OCI-LY7 (cell line): ENCODE measurements at regions not wholly inside any gene's neighbourhood (a gene's known extent, or its start where the extent isn't known, plus 50 kb on each side); places are given as distances from the start of the nearest gene placed in this dataset.

Experiments
- BruUV-seq: library from RNA; stranded (reverse); fragments of 400-500 nt; replicated peaks from 2 replicates; lab custom pipeline; 2021; lab: Mats Ljungman, UMichigan
- CTCF ChIA-PET: fragments of 300-600 bp; sonication (Branson Sonifier 250); formaldehyde crosslinking; loops from one replicate; lab custom pipeline; 2022; ENCODE audit warnings: antibody characterized with exemption; ENCODE audit not compliant: unreplicated experiment; lab: Charles Lee
- POLR2A ChIA-PET: fragments of 300-600 bp; sonication (Branson Sonifier 250); formaldehyde crosslinking; loops from one replicate; lab custom pipeline; 2022; ENCODE audit warnings: antibody characterized with exemption; lab: Charles Lee
- DNase-seq: peaks from one replicate; pipeline ENCODE4 v3.0.0-alpha.2; 2015; ENCODE audit warnings: low spot score
- H2AFZ ChIP-seq: fragments of 200-600 bp; sonication (generic), shearing (Covaris generic); 2 replicates; pipeline ENCODE4 v1.6.1; 2014; ENCODE audit warnings: mild to moderate bottlenecking, antibody characterized with exemption, low read length, moderate library complexity
- H3K27ac ChIP-seq: fragments of 200-600 bp; sonication (generic); 2 replicates; pipeline ENCODE4 v1.5.1; 2014; ENCODE audit warnings: mixed run types, low read depth, mild to moderate bottlenecking, moderate library complexity, low read length, inconsistent platforms; ENCODE audit not compliant: poor library complexity, severe bottlenecking
- H3K36me3 ChIP-seq: fragments of 200-600 bp; sonication (generic); 2 replicates; pipeline ENCODE4 v1.6.1; 2014; ENCODE audit warnings: mild to moderate bottlenecking, antibody characterized with exemption, low read length, moderate library complexity, mixed read lengths; ENCODE audit not compliant: insufficient read depth
- H3K4me1 ChIP-seq: fragments of 200-600 bp; sonication (generic); 2 replicates; pipeline ENCODE4 v1.5.1; 2014; ENCODE audit warnings: mild to moderate bottlenecking, low read length; ENCODE audit not compliant: insufficient read depth, poor library complexity, severe bottlenecking
- H3K4me2 ChIP-seq: fragments of 200-600 bp; sonication (generic); 2 replicates; pipeline ENCODE4 v1.6.1; 2014; ENCODE audit warnings: mild to moderate bottlenecking, low read length
- H3K4me3 ChIP-seq: fragments of 200-600 bp; sonication (generic); 2 replicates; pipeline ENCODE4 v1.5.1; 2014; ENCODE audit warnings: mild to moderate bottlenecking, low read depth, low read length; ENCODE audit not compliant: poor library complexity, severe bottlenecking
- H3K79me2 ChIP-seq: fragments of 200-600 bp; sonication (generic); 2 replicates; pipeline ENCODE4 v1.6.1; 2016; ENCODE audit warnings: low read depth, mild to moderate bottlenecking, low read length, moderate library complexity, mixed read lengths; ENCODE audit not compliant: insufficient read depth
- H3K9me2 ChIP-seq: fragments of 200-600 bp; sonication (generic); 2 replicates; pipeline ENCODE4 v1.6.1; 2016; ENCODE audit warnings: mild to moderate bottlenecking, low read length, mixed read lengths; ENCODE audit not compliant: insufficient read depth
- H3K9me3 ChIP-seq: fragments of 200-600 bp; sonication (generic); 2 replicates; pipeline ENCODE4 v1.6.1; 2014; ENCODE audit warnings: mild to moderate bottlenecking, mixed run types, low read length, mixed read lengths
- H4K20me1 ChIP-seq: fragments of 200-600 bp; sonication (generic); 2 replicates; pipeline ENCODE4 v1.6.1; 2014; ENCODE audit warnings: mild to moderate bottlenecking, antibody characterized with exemption, low read length, moderate library complexity, mixed read lengths; ENCODE audit not compliant: insufficient read depth
- EZH2phosphoT487 ChIP-seq: fragments of 200-600 bp; sonication (generic); IDR thresholded peaks from 2 replicates; pipeline ENCODE4 v1.6.1; 2018; ENCODE audit warnings: low read depth, borderline replicate concordance, mild to moderate bottlenecking, mixed run types, antibody characterized with exemption, low read length, moderate library complexity, mixed read lengths
- intact Hi-C: fragments of 100-400 bp; cut with micrococcal nuclease; formaldehyde crosslinking; loops from one replicate; pipeline ENCODE4 v1.10.0; 2022; ENCODE audit not compliant: unreplicated experiment
- TF ChIP-seq, protein P1 (sequence below): fragments of 200-600 bp; sonication (generic); conservative IDR thresholded peaks from 2 replicates; pipeline ENCODE4 v1.5.1; 2014; ENCODE audit warnings: mild to moderate bottlenecking, antibody characterized with exemption, low read length, moderate library complexity, mixed read lengths

DNA sequence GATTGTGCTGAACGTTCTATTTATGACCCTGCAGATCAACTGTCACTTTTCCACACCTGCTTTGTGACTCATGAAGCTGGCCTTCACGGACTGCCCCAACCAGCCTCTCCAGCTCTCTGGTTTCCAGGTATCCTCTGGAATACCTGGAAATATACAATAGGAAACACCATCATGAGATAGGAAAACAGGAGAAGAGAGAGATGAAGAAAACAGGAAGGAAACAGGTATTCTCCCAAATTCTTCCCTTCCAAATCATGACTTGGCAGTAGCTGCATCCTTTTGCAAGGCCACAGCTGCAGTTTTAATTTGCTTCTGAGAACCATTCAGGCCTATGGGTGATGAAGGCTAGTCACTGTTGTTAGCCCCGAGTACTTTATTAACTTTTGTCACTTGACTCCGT is 909.1 kb downstream of the EPHA3 start:
- Histone ChIP-seq H3K36me3 (no peaks in the 10 kb centered on the region), H3K9me3 (no peaks in the 10 kb centered on the region), H4K20me1 (no peaks in the 10 kb centered on the region), H3K4me3 (no peak overlapping the region), H2AFZ (no peak overlapping the region), H3K4me2 (no peak overlapping the region), H3K27ac (no peak overlapping the region), H3K79me2 (no peaks in the 10 kb centered on the region), H3K4me1 (no peaks in the 10 kb centered on the region), H3K9me2 (no peaks in the 10 kb centered on the region)
- CTCF ChIA-PET = no interaction called here
- BruUV-seq = no TSS peak
- intact Hi-C loops = no loop called here
- POLR2A ChIA-PET = interaction anchor here (0.5 kb wide), 1 partner anchor 12 kb away, joined by 4 read pairs; no protein-coding TSS in a partner anchor
- TF ChIP-seq EZH2phosphoT487 = no peak
- TF ChIP-seq, protein P1, sequence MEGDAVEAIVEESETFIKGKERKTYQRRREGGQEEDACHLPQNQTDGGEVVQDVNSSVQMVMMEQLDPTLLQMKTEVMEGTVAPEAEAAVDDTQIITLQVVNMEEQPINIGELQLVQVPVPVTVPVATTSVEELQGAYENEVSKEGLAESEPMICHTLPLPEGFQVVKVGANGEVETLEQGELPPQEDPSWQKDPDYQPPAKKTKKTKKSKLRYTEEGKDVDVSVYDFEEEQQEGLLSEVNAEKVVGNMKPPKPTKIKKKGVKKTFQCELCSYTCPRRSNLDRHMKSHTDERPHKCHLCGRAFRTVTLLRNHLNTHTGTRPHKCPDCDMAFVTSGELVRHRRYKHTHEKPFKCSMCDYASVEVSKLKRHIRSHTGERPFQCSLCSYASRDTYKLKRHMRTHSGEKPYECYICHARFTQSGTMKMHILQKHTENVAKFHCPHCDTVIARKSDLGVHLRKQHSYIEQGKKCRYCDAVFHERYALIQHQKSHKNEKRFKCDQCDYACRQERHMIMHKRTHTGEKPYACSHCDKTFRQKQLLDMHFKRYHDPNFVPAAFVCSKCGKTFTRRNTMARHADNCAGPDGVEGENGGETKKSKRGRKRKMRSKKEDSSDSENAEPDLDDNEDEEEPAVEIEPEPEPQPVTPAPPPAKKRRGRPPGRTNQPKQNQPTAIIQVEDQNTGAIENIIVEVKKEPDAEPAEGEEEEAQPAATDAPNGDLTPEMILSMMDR = no peak
- no peak for DNase-seq

DNA sequence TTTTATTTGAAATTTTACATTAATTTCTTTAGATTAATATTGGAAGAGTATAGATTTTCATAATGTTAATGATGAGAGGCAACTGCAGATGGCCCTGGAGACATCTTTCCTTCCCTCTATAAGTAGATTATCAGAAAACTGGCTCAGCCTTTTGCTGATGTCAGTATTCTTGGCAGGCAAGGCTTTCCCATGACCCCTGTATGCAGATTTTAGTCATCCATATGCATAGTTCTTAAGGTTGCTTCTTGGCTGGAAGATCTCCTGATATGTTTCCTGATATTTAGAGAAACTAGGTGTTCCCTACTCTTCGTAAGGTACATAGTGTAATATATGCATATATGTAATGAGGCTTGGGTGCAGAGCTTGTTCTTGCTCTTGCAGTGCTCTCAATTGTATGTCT is 911.4 kb downstream of the EPHA3 start:
- no peaks in the 10 kb centered on the region for H3K9me2 ChIP-seq
- H3K36me3 ChIP-seq = no peaks in the 10 kb centered on the region
- ChIA-PET CTCF (no interaction called here), POLR2A (no interaction called here)
- no peak overlapping the region for H2AFZ ChIP-seq
- no TSS peak for BruUV-seq
- H3K4me1 ChIP-seq = no peaks in the 10 kb centered on the region
- intact Hi-C loops = no loop called here
- H3K9me3 ChIP-seq = no peaks in the 10 kb centered on the region
- no peak overlapping the region for H3K27ac ChIP-seq
- no peak for TF ChIP-seq EZH2phosphoT487
- TF ChIP-seq, protein P1 = no peak
- no peaks in the 10 kb centered on the region for H4K20me1 ChIP-seq
- H3K4me2 ChIP-seq = no peak overlapping the region
- H3K4me3 ChIP-seq = no peak overlapping the region
- no peaks in the 10 kb centered on the region for H3K79me2 ChIP-seq
- DNase-seq = no peak

DNA sequence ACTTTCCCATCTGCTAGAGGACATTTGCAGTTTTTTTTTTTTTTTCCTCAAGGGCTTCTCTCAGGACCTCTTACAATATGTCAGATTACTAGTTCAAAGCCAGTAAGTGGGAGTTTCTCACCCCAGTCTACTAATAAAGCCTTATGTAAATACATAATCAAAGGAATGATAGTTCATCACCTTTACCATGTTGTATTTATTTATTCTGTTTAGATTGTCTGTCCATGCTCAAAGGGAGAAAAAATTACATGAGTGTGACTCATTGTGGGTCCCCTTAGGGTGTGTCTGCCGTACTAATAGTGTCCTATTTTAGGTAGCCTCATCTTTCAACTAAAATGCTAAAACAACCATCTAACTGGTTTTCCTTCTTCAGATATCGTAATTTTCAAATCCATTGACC is 917.6 kb downstream of the EPHA3 start:
- Histone ChIP-seq H4K20me1 (no peaks in the 10 kb centered on the region), H3K9me3 (no peaks in the 10 kb centered on the region), H3K9me2 (no peaks in the 10 kb centered on the region), H3K79me2 (no peaks in the 10 kb centered on the region), H3K4me3 (no peak overlapping the region), H2AFZ (no peak overlapping the region), H3K27ac (no peak overlapping the region), H3K36me3 (no peaks in the 10 kb centered on the region), H3K4me2 (no peak overlapping the region), H3K4me1 (no peaks in the 10 kb centered on the region)
- no peak for DNase-seq
- ChIA-PET POLR2A (interaction anchor here (0.7 kb wide), 2 partner anchors 37 to 1371 kb away, joined by 3 read pairs; no protein-coding TSS in a partner anchor), CTCF (no interaction called here)
- BruUV-seq = no TSS peak
- no peak for TF ChIP-seq EZH2phosphoT487
- intact Hi-C loops = no loop called here
